CD14-positive monocyte (primary cell): ENCODE measurements at regions not wholly inside any gene's neighbourhood (a gene's known extent, or its start where the extent isn't known, plus 50 kb on each side); places are given as distances from the start of the nearest gene placed in this dataset.

Experiments
- DNase-seq, 3 donors: peaks; one replicate each; pipeline ENCODE4 v3.0.0-alpha.2; 2011 to 2022
- H2AFZ ChIP-seq: 2 replicates; pipeline ENCODE4 v1.6.0; 2012; ENCODE audit warnings: mild to moderate bottlenecking, low read depth, low read length, inconsistent platforms; ENCODE audit not compliant: insufficient read depth, poor library complexity, severe bottlenecking
- H3K27ac ChIP-seq, 2 donors: 1 replicate in 1 of 2; 2 replicates in 1 of 2; pipeline ENCODE4 v1.5.1; 2012 to 2013; ENCODE audit warnings: low read length in 2 of 2, control low read depth in 1 of 2, inconsistent platforms in 1 of 2, low read depth in 1 of 2, mild to moderate bottlenecking in 1 of 2
- H3K27me3 ChIP-seq, 2 donors: one replicate each; pipeline versions ENCODE4 v1.6.0 to v1.6.1; 2011 to 2013; ENCODE audit warnings: low read length in 2 of 2; ENCODE audit not compliant: control insufficient read depth in 2 of 2, insufficient read depth in 2 of 2
- H3K36me3 ChIP-seq, 2 donors: replicated peaks in 1 of 2; 1 replicate in 1 of 2; 2 replicates in 1 of 2; pipeline versions ENCODE4 v1.5.1 to v1.6.1; 2012 to 2013; ENCODE audit warnings: low read length in 2 of 2, control low read depth in 1 of 2, inconsistent platforms in 1 of 2, mild to moderate bottlenecking in 1 of 2; ENCODE audit not compliant: insufficient read depth in 2 of 2, control insufficient read depth in 1 of 2
- H3K4me1 ChIP-seq, 2 donors: 1 replicate in 1 of 2; 2 replicates in 1 of 2; pipeline versions ENCODE4 v1.5.1 to v1.6.1; 2012 to 2013; ENCODE audit warnings: low read length in 2 of 2, control low read depth in 1 of 2, inconsistent platforms in 1 of 2, mild to moderate bottlenecking in 1 of 2, moderate library complexity in 1 of 2; ENCODE audit not compliant: insufficient read depth in 2 of 2, control insufficient read depth in 1 of 2
- H3K4me2 ChIP-seq: replicated peaks from 2 replicates; pipeline ENCODE3; 2012; ENCODE audit warnings: low read length, moderate library complexity, mild to moderate bottlenecking; ENCODE audit not compliant: poor library complexity, severe bottlenecking; ENCODE audit errors: extremely low read depth
- H3K4me3 ChIP-seq, 3 experiments: fragments of 200-600 bp in 1 of 3; sonication (generic) in 1 of 3; replicated peaks in 1 of 3; 1 replicate in 2 of 3; 2 replicates in 1 of 3; pipeline ENCODE4 v1.5.1; 2011 to 2013; ENCODE audit warnings: low read length in 3 of 3, mild to moderate bottlenecking in 3 of 3, control low read depth in 2 of 3, low read depth in 2 of 3, inconsistent platforms in 1 of 3, moderate library complexity in 1 of 3
- H3K79me2 ChIP-seq: 2 replicates; pipeline ENCODE4 v1.6.0; 2012; ENCODE audit warnings: mild to moderate bottlenecking, control low read depth, inconsistent platforms, low read length, moderate library complexity; ENCODE audit not compliant: insufficient read depth
- H3K9ac ChIP-seq: 2 replicates; pipeline ENCODE4 v1.6.0; 2017; ENCODE audit warnings: low read length, mild to moderate bottlenecking; ENCODE audit not compliant: insufficient read depth, poor library complexity, severe bottlenecking
- H3K9me3 ChIP-seq, 2 donors: replicated peaks in 1 of 2; 1 replicate in 1 of 2; 2 replicates in 1 of 2; pipeline versions ENCODE4 v1.5.1 to v1.6.1; 2012 to 2013; ENCODE audit warnings: low read length in 2 of 2, control low read depth in 1 of 2; ENCODE audit not compliant: control insufficient read depth in 1 of 2, insufficient read depth in 1 of 2
- H4K20me1 ChIP-seq: 2 replicates; pipeline ENCODE4 v1.6.0; 2012; ENCODE audit warnings: mild to moderate bottlenecking, low read length, control low read depth, moderate library complexity; ENCODE audit not compliant: insufficient read depth
- H3K27ac Mint-ChIP-seq, 7 donors: one replicate each; pipeline ENCODE4 v1.8.0; 2020; ENCODE audit warnings: mild to moderate bottlenecking in 7 of 7, mixed read lengths in 7 of 7, moderate library complexity in 6 of 7, inconsistent platforms in 2 of 7
- H3K27me3 Mint-ChIP-seq, 3 donors: one replicate each; pipeline ENCODE4 v1.8.0; 2021 to 2022; ENCODE audit warnings: low read depth in 3 of 3, mild to moderate bottlenecking in 3 of 3, mixed read lengths in 3 of 3, moderate library complexity in 3 of 3, inconsistent platforms in 1 of 3
- H3K36me3 Mint-ChIP-seq, 2 donors: one replicate each; pipeline ENCODE4 v1.8.0; 2020; ENCODE audit warnings: mixed read lengths in 2 of 2, inconsistent platforms in 1 of 2, mild to moderate bottlenecking in 1 of 2
- H3K4me1 Mint-ChIP-seq: one replicate; pipeline ENCODE4 v1.8.0; 2020; ENCODE audit warnings: mild to moderate bottlenecking, mixed read lengths
- H3K4me3 Mint-ChIP-seq, 2 donors: one replicate each; pipeline ENCODE4 v1.8.0; 2020; ENCODE audit warnings: mild to moderate bottlenecking in 2 of 2, mixed read lengths in 2 of 2, moderate library complexity in 1 of 2
- H3K9me3 Mint-ChIP-seq, 7 donors: one replicate each; pipeline ENCODE4 v1.8.0; 2020 to 2022; ENCODE audit warnings: mixed read lengths in 7 of 7, mild to moderate bottlenecking in 6 of 7, moderate library complexity in 6 of 7, inconsistent platforms in 2 of 7
- CTCF ChIP-seq: fragments of 200-600 bp; IDR thresholded peaks from one replicate; pipeline ENCODE4 v1.8.0; 2022; ENCODE audit warnings: antibody characterized with exemption, mild to moderate bottlenecking
- WGBS: methylation state at CpG from one replicate; pipeline ENCODE4 v1.1.5; 2013; ENCODE audit warnings: missing lambda C conversion rate; ENCODE audit not compliant: insufficient coverage; 5-methylcytosine and 5-hydroxymethylcytosine counted together
- intact Hi-C, 2 donors: fragments of 100-400 bp; cut with micrococcal nuclease; formaldehyde crosslinking; loops; one replicate each; pipeline versions ENCODE4 v1.15.0 to v1.15.1; 2023

DNA sequence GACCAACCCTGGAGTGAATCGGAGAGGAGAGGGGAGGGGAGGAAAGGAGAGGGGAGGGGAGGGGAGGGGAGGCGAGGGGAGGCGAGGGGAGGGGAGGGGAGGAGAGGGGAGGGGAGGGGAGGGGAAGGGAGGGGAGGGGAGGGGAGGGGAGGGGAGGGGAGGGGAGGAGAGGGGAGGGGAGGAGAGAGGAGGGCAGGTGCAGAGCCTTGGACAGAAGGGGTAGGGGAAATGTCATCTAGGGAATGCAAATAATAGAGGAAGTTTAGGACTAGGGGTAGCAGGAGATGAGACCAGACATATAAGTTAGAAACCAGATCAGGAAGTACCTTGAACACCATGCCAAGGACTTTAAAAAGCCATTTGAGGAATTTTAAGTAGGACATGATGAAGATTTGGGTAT lies 119.8 kb downstream of the RBFOX3 start:
- intact Hi-C loops = no loop called here
- Mint-ChIP-seq H3K27me3 (peaks cover 5 to 19% (median 14%) of the 10 kb centered on the region in 3 donors), H3K9me3 (peaks cover 0 to 7% (median 2%) of the 10 kb centered on the region in 7 donors), H3K4me1 (no peaks in the 10 kb centered on the region), H3K27ac (no peak overlapping the region), H3K4me3 (no peak overlapping the region), H3K36me3 (no peaks in the 10 kb centered on the region)
- Histone ChIP-seq H4K20me1 (no peaks in the 10 kb centered on the region), H3K4me3 (no peak overlapping the region), H3K4me1 (no peaks in the 10 kb centered on the region), H3K36me3 (no peaks in the 10 kb centered on the region), H3K27ac (no peak overlapping the region), H3K4me2 (no peak overlapping the region), H2AFZ (no peak overlapping the region), H3K27me3 (no peaks in the 10 kb centered on the region), H3K9ac (no peak overlapping the region), H3K79me2 (no peaks in the 10 kb centered on the region), H3K9me3 (no peaks in the 10 kb centered on the region)
- no CpG with 5 or more reads among the region's 3 CpGs for WGBS
- DNase-seq = no peak
- no peak for TF ChIP-seq CTCF

DNA sequence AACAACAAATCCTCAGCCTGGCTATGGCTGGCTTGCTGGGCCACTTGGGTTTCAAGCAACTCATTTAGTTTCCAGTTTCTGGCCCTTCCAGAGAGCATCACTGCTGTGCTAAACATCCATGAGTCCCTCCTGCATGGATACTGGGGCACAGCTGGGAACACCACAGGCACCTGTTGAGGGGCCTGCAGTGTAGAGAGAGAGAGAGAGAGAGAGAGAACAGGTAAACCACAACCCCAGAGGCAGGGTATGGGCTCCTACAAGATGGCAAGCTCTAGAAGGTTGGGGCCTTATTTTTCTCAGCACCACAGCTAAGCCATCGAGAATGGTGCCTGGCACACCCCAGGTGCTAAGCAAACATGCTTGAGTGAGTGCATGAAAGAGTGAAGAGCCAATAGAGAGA lies 120.3 kb downstream of the RBFOX3 start:
- no peaks in the 10 kb centered on the region for H4K20me1 ChIP-seq
- H2AFZ ChIP-seq = no peak overlapping the region
- H3K4me2 ChIP-seq = no peak overlapping the region
- no peaks in the 10 kb centered on the region for H3K36me3 Mint-ChIP-seq
- H3K9ac ChIP-seq = no peak overlapping the region
- H3K36me3 ChIP-seq = no peaks in the 10 kb centered on the region
- no peak overlapping the region for H3K27ac ChIP-seq
- H3K9me3 ChIP-seq = no peaks in the 10 kb centered on the region
- no peak overlapping the region for H3K4me3 Mint-ChIP-seq
- H3K9me3 Mint-ChIP-seq = peaks cover 0 to 7% (median 3%) of the 10 kb centered on the region in 7 donors
- H3K27me3 Mint-ChIP-seq = peaks cover 9 to 24% (median 19%) of the 10 kb centered on the region in 3 donors
- H3K27ac Mint-ChIP-seq = no peak overlapping the region
- 54% methylated on average over 1 of the region's 1 CpG for WGBS
- peaks cover 0 to 1% of the 10 kb centered on the region in 2 donors for H3K27me3 ChIP-seq
- no peaks in the 10 kb centered on the region for H3K79me2 ChIP-seq
- H3K4me1 Mint-ChIP-seq = no peaks in the 10 kb centered on the region
- no peak for TF ChIP-seq CTCF
- intact Hi-C loops = no loop called here
- no peak overlapping the region for H3K4me3 ChIP-seq
- DNase-seq = no peak
- no peaks in the 10 kb centered on the region for H3K4me1 ChIP-seq
